Mesothelial cell of epicardium (in vitro differentiated cells): ENCODE measurements at regions not wholly inside any gene's neighbourhood (a gene's known extent, or its start where the extent isn't known, plus 50 kb on each side); places are given as distances from the start of the nearest gene placed in this dataset.

ENCODE experiments used
- DNase-seq, 2 experiments: peaks; one replicate each; pipeline ENCODE4 v3.0.0; 2021; ENCODE audit warnings: low spot score in 2 of 2; ENCODE audit not compliant: unreplicated experiment in 2 of 2
- H3K27ac Mint-ChIP-seq: 2 replicates; pipeline ENCODE4 v1.8.0; 2021; ENCODE audit warnings: mixed read lengths
- H3K27me3 Mint-ChIP-seq: 2 replicates; pipeline ENCODE4 v1.8.0; 2021; ENCODE audit warnings: low read depth, mixed read lengths
- H3K36me3 Mint-ChIP-seq: 2 replicates; pipeline ENCODE4 v1.8.0; 2021; ENCODE audit warnings: mixed read lengths
- H3K4me1 Mint-ChIP-seq: 2 replicates; pipeline ENCODE4 v1.8.0; 2021; ENCODE audit warnings: mixed read lengths
- H3K4me3 Mint-ChIP-seq: 2 replicates; pipeline ENCODE4 v1.8.0; 2021; ENCODE audit warnings: mild to moderate bottlenecking, moderate library complexity, mixed read lengths
- H3K9me3 Mint-ChIP-seq: 2 replicates; pipeline ENCODE4 v1.8.0; 2021; ENCODE audit warnings: mixed read lengths
- TF ChIP-seq, protein P1 (sequence below): fragments of 200-600 bp; sonication (generic); IDR thresholded peaks from one replicate; pipeline ENCODE4 v1.5.0; 2021; ENCODE audit warnings: antibody characterized with exemption; ENCODE audit not compliant: unreplicated experiment

DNA sequence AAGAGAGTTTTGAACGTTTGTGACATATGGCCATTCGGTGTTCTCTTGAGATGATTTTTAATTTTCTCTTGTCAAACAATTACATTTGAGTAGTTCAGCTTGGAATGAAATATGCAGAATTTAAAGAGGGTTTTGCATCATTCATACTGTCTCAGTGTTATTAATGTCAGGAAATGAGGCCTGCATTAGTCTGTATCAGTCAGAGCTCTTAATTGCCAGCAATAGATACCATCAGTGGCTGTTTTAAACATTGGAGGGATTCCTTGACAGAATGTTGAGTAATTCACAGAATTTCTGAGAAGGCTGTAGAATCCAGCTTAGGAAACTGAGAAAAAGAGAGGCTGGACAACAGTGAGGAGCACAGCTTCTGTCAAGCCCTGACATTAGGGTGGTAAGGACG lies 722.0 kb downstream of the NR2F2 start:
- Mint-ChIP-seq H3K4me1 (peaks cover 10% of the 10 kb centered on the region), H3K36me3 (no peaks in the 10 kb centered on the region), H3K27me3 (no peaks in the 10 kb centered on the region), H3K27ac (no peak overlapping the region), H3K9me3 (peaks cover 10% of the 10 kb centered on the region), H3K4me3 (no peak overlapping the region)
- no peak for DNase-seq
- TF ChIP-seq, protein P1, sequence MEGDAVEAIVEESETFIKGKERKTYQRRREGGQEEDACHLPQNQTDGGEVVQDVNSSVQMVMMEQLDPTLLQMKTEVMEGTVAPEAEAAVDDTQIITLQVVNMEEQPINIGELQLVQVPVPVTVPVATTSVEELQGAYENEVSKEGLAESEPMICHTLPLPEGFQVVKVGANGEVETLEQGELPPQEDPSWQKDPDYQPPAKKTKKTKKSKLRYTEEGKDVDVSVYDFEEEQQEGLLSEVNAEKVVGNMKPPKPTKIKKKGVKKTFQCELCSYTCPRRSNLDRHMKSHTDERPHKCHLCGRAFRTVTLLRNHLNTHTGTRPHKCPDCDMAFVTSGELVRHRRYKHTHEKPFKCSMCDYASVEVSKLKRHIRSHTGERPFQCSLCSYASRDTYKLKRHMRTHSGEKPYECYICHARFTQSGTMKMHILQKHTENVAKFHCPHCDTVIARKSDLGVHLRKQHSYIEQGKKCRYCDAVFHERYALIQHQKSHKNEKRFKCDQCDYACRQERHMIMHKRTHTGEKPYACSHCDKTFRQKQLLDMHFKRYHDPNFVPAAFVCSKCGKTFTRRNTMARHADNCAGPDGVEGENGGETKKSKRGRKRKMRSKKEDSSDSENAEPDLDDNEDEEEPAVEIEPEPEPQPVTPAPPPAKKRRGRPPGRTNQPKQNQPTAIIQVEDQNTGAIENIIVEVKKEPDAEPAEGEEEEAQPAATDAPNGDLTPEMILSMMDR, result no peak

DNA sequence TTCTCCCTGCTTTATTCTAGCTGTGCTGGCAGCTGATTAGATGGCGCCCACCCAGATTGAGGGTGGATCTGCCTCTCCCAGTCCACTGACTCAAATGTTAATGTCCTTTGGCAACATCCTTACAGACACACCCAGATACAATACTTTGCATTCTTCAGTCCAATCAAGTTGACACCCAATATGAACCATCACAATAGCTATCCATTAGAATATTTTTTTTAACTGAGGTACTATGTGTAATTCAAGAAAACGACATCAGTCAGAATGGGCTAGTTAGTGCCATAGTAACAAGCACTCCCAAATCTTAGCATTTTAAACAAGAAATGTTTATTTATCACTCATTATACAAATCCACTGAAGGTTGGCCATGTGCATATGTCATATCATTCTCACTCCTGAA lies 723.1 kb downstream of the NR2F2 start:
- no peak overlapping the region for H3K4me3 Mint-ChIP-seq
- no peaks in the 10 kb centered on the region for H3K27me3 Mint-ChIP-seq
- no peak overlapping the region for H3K27ac Mint-ChIP-seq
- no peak for DNase-seq
- H3K36me3 Mint-ChIP-seq, result no peaks in the 10 kb centered on the region
- H3K9me3 Mint-ChIP-seq, result peaks cover 10% of the 10 kb centered on the region
- peaks cover 10% of the 10 kb centered on the region for H3K4me1 Mint-ChIP-seq
- TF ChIP-seq, protein P1, result no peak

DNA sequence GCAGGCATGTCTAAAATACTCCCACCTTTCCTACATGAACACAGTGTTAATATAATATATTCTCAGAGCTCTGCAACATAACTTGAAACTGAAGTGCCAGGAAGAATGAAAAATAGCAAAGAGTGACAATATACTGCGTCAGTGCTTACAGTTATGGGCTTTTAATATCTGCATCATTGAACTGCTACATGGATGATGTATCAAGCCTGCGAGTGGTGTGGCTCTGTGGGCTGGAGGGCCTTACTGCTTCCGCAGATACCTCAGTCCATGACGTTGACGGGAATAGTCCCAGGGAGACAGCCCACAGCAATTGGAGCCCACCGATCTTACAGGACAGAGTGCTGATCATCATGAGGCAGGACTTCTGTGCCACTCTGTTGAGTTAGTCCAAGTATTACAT lies 727.0 kb downstream of the NR2F2 start:
- Mint-ChIP-seq H3K9me3 (peaks cover 6% of the 10 kb centered on the region), H3K36me3 (no peaks in the 10 kb centered on the region)
- TF ChIP-seq, protein P1, result no peak

DNA sequence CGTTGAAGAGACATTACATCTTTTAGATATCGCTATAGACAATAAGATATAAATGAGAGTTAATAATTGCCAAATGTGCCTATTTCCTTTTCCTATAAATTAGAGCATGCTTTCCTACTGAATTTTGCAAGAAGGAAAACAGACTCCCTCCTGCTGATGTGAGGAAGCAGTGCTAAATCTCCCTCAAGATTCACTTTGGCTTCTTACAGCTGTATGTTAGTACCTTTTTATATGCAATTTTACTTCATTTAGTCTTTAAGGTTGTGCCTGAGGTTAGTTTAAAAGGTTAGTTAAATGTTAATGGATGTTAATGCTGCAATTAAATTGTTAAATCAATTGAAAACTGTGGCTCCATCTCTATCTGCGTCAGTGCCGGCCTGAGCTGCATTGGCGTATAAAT lies 728.8 kb downstream of the NR2F2 start:
- H3K27me3 Mint-ChIP-seq, result no peaks in the 10 kb centered on the region
- DNase-seq, result no peak
- TF ChIP-seq, protein P1, result no peak
- no peaks in the 10 kb centered on the region for H3K36me3 Mint-ChIP-seq
- no peak overlapping the region for H3K27ac Mint-ChIP-seq
- no peaks in the 10 kb centered on the region for H3K4me1 Mint-ChIP-seq
- no peak overlapping the region for H3K4me3 Mint-ChIP-seq
- H3K9me3 Mint-ChIP-seq, result peaks cover 4% of the 10 kb centered on the region

More for the DNA sequence above, 727.0 kb downstream of the NR2F2 start:
- no peak overlapping the region for H3K27ac Mint-ChIP-seq
- H3K4me3 Mint-ChIP-seq, result no peak overlapping the region
- no peaks in the 10 kb centered on the region for H3K27me3 Mint-ChIP-seq
- peaks cover 3% of the 10 kb centered on the region for H3K4me1 Mint-ChIP-seq
- no peak for DNase-seq

DNA sequence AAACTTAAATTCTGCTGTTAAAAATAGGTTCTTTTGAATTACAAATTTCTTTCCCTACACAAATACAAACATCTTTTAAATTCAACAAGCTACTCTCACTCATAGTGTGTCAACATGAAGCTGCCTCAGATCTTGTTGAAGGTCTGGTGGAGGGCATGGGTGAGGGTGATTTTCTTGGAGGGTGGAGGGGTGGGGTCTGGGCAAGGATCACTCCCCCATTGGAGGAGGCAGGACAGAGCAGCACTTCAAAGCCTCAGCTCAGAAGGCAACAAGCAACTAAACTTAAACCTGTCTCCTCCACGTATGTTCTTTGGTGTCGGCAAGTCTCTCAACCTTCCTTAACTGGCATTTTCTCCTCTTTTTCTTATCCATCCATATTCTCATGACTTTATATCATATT lies 730.9 kb downstream of the NR2F2 start:
- Mint-ChIP-seq H3K27ac (no peak overlapping the region), H3K36me3 (no peaks in the 10 kb centered on the region), H3K27me3 (no peaks in the 10 kb centered on the region), H3K4me3 (no peak overlapping the region), H3K4me1 (no peaks in the 10 kb centered on the region), H3K9me3 (peaks cover 8% of the 10 kb centered on the region)
- DNase-seq, result no peak
- TF ChIP-seq, protein P1, result no peak

DNA sequence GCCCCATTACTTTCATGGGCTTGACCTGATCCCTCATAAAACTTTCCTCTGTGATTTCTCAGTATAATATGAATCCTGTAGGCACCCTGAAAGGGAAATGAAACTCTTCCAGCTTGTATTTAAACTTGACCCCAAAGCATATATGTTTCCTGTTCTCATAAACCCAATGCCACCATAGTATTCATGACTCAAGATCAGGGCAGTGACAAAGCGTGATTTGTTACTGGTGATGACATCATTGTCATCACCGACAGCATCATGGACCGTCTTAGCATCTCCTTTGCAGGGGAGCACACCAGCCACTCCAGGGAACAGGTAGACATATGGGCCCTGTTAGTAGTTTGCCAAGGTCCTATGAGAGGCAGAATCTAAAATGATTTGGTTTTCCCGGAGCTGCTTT lies 741.2 kb downstream of the NR2F2 start:
- TF ChIP-seq, protein P1, result no peak
- Mint-ChIP-seq H3K4me3 (no peak overlapping the region), H3K4me1 (peaks cover 12% of the 10 kb centered on the region), H3K27me3 (no peaks in the 10 kb centered on the region), H3K27ac (no peak overlapping the region), H3K36me3 (peaks cover 4% of the 10 kb centered on the region), H3K9me3 (peaks cover 10% of the 10 kb centered on the region)
- no peak for DNase-seq
